Ramos (cell line): ENCODE measurements at regions not wholly inside any gene's neighbourhood (a gene's known extent, or its start where the extent isn't known, plus 50 kb on each side); places are given as distances from the start of the nearest gene placed in this dataset.

Source experiments
- in situ Hi-C: fragments of 300-500 bp; cut with MboI; formaldehyde crosslinking; loops from one replicate; pipeline ENCODE4 v1.14.3; 2022; ENCODE audit warnings: low sequenced_read_pairs; ENCODE audit not compliant: unreplicated experiment

DNA sequence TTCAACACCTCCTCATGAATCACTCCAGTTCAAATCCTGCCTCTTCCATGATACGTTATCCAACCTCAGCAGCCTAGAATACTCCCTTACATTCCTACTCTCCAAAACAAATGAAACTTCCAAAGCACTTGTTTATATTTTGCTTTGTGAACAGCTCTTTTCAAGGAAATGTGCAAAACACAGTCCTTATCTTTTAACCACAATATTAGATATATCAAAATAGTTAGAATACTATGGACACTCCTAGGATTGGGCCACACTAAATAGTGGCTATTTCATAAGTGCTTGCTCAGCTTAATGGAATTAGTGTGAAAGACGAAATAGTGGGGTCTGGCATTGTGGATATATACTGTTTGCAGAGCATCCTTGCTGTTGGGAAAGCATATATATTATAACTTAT is 173.5 kb downstream of the ZC3H11B start:
- in situ Hi-C loops, result no loop called here

DNA sequence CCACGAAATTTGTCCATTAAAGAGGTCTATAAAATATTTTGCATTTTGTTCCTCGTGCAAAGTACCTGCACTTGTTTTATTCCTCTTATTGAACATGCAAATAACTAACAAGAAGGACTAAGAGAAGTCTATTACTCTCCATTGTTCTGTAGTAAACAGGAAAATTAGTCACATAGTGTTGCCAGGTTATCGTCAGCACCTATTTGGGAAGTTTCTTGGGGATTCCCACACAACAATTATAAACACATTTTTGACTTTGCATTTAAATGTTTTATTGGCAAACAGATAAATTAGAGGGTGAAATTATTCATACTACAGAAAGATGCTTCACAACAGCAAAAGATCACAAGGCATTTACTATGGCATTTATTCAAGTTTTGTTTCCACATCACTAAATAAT is 174.5 kb downstream of the ZC3H11B start:
- in situ Hi-C loops, result no loop called here

DNA sequence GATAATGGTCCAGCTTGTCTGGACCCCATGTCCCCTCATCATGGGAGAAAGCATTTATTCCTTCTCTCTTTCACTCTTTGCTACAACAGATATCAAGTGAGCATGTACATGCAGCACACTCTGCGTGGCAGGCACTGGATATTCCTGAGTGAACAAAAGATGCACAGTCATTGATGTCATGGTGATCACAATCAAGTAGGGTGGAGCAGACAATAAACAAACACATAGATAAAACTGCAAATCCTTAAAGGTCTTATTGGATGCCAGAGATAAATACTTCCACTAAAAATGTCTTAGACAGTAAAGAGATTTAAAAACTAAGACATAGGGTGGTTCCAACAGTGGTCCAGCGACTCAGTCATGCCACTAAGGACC is 178.0 kb downstream of the ZC3H11B start:
- in situ Hi-C loops, result no loop called here

DNA sequence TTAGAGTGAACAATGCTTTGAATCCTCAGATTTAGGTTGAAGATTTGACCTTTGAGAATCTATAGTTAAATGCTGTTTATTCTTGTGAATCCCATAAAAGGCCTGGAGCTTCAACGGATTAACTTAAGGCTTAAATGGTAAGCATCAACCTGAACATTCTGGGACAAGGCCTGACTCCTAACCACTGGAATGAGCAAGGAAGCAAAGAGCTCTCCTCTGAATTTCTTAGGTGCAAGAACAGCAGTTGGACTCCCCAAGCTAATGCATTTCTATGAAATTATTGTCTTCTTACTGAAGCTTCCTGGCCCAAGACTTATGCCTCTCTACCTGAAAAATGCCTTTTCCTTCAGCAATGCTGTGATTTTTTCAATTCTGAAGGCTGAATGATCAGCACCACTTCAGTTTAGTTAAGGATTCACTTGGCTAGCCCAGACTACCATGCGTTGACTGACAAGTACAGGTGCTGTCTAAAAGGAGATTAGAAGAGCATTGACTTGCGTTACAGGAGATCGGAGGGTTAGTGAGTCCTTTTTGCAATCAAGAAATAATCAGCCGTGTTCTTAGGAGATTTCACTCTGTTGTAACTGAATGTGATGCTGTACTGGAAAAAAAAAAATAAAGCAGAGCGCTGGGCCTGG is 178.5 kb downstream of the ZC3H11B start:
- in situ Hi-C loops, result no loop called here

DNA sequence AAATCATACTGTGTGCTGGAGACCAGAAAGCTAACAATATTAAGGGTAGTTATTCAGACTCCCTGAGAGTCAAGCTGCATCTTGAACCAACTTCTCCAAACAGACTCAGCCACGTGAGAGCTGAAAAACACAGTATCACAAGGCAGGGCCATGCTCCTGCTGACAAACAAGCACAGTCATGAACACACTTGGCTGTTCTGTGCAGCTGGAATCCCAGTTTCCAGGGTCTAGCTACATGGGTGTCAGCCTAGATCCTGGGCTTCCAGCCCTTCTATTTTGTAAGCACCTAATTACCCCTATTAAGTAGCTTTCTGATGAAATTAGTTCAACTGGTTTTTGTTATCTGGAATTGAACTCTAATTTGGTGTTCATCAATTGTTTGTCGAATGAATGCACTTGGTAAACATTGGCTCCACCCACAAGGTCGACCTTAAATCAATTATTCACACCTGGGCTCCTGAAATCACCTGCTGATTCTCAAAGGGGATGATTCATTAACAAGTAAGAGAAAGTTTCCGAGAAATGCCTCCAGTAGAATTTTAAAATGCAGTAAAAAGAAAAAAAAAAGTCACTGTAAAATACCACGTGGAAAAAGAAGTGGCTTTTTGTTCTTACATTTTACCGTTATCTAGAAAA is 179.3 kb downstream of the ZC3H11B start:
- in situ Hi-C loops, result no loop called here

DNA sequence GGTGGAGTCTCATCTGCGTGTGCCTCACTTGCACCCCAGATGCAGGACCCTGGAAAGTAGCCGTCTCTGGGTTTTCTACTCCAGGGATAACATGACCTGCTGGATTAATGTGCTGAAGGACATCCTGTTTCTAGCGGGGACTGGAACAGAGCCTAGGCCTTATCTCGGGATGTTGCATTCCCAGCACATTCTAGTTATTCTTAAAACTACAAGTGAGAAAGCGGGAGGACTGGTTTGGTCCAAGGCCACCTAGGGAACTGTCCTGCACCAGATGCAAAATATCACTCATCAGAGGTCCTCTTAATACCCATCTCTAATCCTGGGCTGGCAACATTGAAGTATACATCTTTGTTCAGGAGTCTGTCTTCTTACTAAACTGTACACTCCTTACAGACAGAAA is 179.9 kb downstream of the ZC3H11B start:
- in situ Hi-C loops, result no loop called here

DNA sequence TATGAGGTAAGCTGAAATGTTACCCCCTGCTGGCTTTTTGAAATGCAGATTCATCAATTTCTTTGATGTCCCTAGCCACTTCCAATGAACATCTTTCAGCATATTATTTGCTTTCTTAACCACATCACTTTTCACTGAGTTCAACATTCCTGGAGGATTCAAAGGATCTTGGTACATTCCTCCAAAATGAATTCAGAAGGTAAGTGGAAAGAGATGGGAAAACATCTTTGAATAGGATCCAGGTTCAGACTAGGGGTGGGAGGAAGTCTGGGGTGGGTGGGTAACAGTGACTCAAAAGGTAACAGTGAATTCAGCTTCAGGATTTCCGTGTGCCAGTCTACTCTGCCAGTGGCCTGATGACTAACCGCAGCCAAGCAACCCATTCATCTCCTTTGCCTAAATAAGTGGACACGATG is 180.7 kb downstream of the ZC3H11B start:
- in situ Hi-C loops, result no loop called here

DNA sequence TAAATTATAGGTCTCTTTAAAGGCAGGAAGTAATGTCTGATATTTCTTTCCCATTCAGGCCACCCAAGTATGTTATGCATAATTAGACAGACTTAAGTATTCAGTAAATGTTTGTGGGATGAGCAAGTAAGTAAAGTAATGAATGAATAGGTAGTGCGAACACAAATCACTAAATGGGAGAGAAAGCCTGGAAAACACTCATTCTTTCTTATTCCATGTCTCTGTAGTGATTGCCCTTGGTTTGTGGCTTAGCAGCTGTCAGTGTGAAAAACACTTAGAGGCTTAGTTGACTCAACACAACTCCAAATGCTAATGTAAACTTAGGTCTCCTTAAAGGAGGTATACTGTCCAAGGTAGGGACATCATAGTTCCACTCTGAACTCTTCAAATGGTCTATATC is 182.5 kb downstream of the ZC3H11B start:
- in situ Hi-C loops, result no loop called here

DNA sequence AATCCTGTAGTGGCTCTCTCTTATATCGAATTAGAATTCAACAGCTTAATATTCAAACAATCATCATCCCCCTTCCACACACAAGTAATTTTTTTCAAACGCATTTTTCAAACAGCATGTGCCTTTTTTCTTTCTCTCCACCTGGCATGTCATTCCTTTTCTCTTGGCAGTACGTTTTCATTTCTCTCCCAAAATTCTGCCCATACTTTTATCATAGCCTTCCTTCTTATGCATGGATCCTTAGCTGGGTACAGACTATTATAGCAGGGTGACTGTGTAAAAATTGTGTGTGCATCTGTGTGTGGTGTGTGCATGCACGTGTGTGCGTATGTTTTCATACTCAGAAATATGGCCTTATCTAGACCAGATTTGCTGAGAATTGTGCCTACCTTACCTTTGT is 184.3 kb downstream of the ZC3H11B start:
- in situ Hi-C loops, result no loop called here

DNA sequence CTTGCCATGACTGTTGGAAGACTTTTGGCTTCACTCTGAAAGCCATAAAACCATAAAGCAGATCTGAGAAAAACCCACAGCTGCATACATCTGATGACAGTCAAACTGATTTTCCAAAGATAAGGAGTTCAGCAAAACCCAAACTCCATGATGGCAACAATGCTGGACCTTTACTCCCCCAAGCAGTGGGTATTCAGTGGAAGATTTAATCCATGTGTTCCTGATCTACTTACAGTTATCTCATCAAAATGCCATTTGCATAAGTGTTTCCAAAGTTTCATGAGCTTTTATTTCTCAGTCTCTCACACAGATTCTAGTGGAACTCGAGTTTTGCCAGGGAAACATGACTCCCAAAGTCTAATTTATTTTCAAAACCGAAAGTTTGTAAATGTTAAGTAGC is 184.9 kb downstream of the ZC3H11B start:
- in situ Hi-C loops, result no loop called here

DNA sequence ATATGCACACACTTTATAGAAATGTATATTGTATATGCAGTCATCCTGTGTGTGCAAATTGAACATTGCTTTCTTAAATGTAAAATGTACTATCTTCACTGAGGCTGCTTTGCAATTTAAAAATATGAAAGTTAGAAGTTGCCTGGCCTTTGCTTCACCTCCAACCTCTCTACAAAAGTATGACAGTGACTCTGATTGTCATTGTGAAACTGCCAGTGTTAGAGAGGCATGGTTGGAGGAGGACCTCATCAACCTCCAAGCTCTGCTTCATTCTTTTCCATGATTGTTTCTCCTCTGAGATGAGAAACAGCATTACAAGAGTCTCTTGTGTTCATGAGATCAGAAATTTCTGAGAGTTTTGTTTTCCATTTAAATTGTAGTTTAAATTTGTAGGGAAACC is 185.5 kb downstream of the ZC3H11B start:
- in situ Hi-C loops, result no loop called here

DNA sequence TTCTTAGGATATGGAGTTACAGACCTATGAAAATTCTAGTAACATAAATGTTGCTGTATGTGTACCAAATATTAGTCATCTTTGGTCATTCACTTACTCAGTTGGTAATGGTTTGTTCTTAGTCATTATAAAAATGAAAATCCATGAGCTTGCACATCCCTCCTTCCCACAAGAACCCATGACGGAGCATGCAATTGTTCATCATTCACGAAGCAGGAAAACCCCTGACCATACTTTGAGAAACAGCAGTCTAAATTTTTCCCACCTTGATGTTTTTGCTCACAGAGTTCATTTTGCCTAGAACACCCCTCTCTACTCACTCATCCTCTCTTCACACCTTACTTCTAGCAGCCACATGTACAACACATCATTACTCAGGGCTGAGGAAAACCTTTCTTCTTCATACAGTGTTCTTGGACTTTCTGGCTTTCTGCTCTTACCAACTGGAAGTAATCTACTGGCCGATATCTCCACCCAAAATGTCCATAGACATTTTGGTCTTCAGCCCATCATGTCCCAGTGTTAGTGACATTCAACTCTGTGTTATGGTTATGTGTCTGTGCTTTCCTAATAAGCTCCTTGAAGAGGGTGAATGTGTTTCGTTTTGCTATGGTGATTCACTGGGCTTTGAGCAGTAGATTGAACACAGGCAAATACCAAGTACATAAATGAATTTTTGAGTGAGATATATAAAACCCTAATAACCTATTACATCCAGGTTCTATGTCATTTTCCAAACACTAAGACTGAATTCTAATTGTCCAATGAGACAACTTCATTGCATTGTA is 189.9 kb downstream of the ZC3H11B start:
- in situ Hi-C loops, result no loop called here

DNA sequence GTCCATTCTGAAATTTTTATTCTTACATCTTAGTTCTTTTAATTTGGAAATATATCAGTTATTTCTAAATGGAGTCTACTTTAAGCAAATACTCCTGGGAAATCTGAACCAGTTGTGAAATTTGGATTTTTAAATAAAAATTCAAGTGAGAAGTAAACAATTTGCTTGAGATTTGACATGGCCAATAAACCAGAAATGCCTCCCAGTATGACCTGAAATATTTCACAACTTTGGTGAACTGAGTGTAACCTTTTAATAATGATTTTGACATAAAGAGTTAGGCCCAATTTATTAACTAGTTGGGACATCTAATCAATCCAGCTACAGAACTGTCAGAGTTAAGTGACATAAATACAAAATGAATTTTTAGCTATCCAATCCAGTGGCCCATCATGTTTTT is 192.0 kb downstream of the ZC3H11B start:
- in situ Hi-C loops, result no loop called here

DNA sequence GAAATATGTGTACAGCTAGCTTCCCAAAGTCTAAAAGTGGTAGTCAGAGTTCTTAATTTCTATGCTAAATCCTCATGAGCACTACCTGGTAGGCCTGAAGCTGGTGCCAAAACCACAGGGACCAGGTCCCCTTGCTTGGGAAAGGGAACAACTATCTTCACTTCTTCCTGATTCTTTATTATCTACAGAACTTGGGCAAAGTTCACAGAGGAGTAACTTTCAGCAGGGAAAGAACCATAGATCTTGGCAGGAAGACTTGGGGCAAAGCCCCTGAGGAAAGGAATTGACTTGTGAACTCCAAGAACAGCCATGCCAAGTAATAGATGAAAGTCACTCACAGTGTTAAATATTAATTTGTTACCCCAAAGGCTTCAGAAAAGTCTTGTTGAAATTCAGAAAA is 193.0 kb downstream of the ZC3H11B start:
- in situ Hi-C loops, result no loop called here

DNA sequence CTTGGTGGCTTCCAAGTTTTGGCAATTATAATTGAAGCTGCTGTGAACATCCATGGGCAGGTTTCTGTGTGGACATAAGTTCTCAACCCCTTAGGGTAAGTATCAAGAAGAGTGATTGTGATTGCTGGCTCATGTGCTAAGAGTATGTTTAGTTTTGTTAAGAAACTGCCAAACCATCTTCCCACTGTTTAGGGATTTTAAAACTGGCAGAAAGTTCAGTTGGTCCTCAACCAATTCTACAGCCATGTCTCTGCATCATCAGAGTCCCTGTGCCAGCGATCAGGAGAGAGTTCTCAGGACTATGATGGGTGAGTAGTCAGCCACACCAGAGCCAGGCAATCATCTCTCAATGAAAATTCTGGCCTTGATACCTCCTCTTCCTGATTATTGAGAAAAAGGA is 193.8 kb downstream of the ZC3H11B start:
- in situ Hi-C loops, result no loop called here

DNA sequence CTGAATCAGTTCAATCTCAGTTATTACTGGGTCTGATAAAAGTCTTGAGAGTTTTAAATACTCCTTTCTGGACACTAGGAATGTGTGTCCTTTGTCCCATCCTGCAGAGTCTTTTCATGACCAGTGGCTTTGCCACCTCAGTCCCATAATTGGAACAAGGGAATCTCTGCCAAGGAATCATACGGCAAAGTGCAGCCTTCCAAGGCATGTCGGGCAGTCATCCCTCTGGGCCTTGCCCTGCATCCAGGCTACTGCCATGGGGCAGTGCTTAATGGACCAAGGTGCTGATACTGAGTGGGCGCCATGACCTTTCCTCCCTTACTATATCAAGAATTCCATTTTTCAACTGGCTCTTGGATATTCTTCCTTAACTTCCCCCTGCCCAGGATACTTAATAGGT is 195.3 kb downstream of the ZC3H11B start:
- in situ Hi-C loops, result no loop called here

DNA sequence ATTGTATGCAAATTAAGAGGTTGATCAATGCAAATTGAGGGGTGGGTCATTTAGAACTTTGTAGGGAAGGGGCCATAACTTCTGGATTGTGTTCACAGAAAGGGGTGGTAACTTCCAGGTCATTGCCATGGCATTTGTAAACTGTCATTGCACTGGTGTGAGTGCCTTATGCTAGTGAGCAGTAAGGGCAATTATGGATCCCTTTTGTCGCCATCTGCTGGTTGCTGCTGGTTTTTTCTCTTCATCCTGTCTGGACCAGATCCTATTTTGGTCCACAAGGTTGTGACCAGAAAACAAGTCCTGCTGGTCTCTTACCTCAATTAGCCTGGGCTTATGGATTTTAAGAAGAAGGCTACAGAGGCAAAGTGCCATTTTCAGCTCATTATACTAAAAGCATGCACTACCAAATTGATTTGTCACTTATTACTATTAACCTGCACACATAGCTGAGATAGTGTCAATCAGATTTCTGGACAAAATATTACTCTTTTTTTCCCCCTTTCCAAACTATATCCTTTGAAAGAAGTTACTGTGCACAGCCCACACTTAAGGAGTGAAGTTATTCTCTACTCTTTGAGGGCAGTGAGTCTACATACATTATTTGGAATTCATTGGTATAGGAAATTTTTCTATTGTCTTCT is 196.2 kb downstream of the ZC3H11B start:
- in situ Hi-C loops, result no loop called here

DNA sequence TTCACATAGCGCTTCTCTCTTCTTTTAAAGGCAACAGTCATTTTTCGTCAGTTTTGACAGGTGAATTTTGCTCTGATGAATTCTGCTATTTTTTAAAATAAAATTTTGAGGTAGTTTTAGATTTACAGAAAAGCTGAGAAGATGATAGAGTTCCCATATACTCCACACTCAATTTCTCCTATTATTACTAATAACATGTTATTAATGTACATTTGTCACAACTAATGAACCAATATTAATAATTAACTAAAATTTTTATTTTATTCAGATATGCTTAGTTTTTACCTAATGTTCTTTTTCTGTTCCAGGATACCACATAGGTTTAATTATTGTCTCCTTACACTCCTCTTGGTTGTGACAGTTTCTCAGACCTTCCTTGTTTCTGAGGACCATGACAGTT is 197.0 kb downstream of the ZC3H11B start:
- in situ Hi-C loops, result no loop called here

DNA sequence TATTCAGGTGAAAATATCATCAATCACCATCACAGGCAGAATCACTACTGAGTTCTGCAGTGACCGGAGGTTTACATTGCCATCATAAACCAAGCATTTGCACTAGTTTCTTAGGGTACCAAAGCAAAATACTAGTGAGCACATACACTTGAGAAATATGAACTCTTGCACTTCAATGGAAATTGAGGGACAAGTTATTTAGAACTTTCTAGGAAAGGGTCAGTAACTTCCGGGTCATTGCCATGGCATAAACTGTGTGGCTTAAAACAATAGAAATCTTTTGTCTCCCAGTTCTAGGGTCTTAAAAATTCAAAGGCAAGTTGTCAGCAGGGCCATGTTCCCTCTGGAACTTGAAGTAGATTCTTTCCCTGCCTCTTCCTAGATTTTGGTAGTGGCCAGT is 197.5 kb downstream of the ZC3H11B start:
- in situ Hi-C loops, result no loop called here

DNA sequence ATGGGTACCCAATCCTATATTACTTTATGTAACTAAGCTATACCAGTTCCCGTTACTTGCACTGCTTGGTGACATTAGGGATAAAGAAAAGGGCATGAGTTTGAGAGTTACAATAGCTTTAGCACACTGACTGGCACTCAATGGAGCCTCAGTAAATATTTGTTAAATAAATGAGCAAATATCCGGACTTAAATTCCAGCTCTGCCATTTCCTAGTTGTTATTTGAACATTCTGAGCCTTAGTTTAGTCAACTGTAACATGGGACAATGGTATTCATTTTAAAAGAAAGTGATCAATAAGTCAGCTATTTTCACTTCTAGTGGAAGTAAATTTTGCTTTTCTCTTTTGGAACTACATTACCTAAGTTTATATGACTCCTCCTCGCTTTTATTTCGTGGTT is 198.7 kb downstream of the ZC3H11B start:
- in situ Hi-C loops, result no loop called here

DNA sequence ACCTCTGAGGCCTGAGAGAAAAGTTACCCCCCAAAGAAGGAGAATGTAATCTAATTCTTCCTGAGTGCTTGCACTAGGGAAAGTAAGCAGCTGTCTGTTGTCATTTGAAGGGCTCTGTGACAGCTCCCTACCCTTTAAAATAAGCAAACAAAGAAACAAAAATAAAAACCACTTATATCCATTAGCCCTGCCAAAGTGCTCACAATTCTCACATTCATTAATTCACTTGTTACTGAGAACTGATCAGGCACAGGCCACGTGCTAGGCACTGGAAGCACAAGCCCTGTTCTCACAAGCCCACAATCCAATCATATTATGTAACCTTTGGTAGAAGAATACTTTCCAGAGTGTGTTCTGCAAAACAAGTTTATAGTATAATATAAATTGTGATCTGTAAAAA is 199.4 kb downstream of the ZC3H11B start:
- in situ Hi-C loops, result no loop called here
